ENCODE measurements at regions not wholly inside any gene's neighbourhood (a gene's known extent, or its start where the extent isn't known, plus 50 kb on each side); places are given as distances from the start of the nearest gene placed in this dataset.
"Not testable (repeated sequence)": the region's sequence is repeated elsewhere in the genome, so short reads cannot be mapped to it uniquely, and the experiment has no call there.

- DNase-seq = no peak
These were observed 94.5 kb upstream of the F13A1 start for GRCh38 chr6:6414931-6415330.

DNA sequence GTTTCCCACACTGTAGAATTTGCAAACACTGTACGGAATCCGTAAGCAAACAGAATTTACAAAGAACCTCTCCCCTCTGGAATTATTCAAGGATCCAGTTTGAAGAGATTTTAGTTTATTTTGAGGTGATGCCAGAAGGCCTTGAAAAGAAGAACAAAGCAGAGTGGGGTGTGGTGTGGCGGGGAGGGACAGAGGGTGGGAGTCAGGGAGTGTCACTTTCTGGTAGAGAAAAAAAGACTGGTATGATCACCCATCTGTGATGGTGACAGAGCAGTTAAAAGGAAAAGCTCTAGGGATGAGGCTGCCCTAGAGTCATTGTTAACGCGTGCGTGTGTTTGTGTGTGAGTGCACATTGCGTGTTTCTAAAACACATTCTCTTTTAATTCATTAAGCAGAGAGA lies 97.0 kb upstream of the F13A1 start:
- DNase-seq = no peak

- no peak for DNase-seq
These were observed 98.0 kb upstream of the F13A1 start for GRCh38 chr6:6418421-6418820.

- no peak for DNase-seq
These were observed 99.6 kb upstream of the F13A1 start for GRCh38 chr6:6420107-6420506.

DNA sequence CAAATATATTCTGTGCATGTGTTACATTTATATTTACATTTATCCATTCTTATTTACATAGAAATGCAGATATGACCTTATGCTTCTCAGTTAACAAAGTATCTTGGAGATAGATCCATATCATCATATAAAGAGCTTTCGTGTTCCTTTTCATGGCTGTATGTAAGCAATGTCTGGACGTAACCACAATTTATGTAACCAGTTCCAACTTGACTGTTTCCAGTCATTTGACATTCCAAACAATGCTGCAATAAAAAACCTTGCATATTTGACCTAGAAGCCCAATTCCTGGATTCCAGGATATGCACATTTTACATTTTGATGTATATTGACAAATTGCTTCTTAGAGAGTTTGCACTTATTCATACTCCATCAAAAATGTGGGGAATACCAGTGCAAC lies 113.7 kb upstream of the F13A1 start:
- no peak for DNase-seq

DNA sequence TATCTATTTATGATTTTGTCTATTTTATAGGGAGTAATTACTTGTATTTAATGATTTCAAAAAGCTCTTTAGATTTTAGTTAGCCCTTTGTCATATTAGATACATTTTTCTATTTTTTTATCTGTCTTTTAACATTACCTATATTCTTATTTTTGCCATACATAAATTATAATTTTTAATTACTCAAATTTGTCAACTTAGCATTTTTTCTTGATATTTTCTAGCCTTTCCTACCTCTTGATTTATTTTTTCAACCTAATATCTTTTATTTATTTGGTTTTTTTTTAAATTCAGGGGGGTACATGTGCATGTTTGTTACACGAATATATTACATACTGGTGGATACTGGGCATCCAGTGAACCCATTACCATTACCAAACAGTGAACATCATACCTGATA lies 114.3 kb upstream of the F13A1 start:
- DNase-seq = no peak

DNA sequence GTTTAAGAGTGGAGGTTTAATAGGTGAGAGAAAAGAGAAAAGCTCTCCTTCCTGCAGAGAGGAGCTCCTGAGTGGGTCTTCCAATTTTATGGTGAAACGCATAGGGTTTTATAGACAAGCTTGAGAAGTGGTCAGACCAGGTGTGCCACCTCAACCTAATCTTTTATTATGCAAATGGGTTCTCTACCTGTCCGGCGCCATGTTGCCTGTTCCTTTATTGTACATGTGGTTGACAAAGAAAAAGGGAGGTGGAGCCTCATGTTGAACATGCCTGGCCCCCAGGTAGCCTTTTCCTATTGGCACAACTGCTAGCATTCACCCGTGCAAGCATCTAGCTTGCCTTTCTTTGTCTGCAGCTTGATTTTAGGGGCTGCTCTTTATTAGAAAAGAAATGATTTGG lies 115.9 kb upstream of the F13A1 start:
- DNase-seq = no peak

DNA sequence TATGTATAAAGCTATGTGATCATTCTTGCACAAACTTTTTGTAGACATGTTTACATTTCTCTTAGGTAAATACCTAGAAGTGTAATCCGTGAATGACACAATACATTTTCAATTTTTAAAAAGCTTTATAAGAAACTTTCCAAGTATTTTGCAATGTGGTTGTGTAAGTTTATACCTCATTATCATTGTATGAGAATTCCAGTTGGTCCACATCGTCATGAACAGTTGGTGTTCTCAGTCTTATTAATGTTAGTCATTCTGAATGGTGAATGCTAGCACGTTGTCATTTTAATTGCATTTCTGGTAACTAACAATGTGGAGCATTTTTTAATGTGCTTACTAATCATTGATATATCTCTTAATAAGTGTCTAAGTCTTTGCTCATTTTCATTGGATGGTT lies 116.5 kb upstream of the F13A1 start:
- no peak for DNase-seq

DNA sequence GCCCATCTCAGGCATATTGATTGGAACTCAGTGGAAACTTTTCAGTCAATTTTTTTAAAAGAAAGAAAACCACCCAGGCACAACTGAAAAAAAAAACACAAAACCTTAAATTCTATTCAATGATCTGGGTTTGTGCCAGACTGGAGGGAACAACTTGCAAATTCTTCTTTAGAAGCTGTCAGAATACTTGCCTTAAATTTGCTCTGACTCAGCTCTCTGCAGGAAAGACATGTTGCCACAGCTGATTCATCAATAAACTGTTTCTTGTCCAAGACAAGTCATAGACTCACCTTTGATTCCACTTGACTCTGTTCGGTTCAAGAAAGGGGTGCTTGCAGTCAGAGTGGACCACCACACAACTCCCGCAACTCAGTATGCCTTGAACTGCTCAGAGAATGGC lies 117.8 kb upstream of the F13A1 start:
- DNase-seq = no peak

GRCh38 chr6:6439778-6440177 lies 119.3 kb upstream of the F13A1 start:
- DNase-seq = no peak

DNA sequence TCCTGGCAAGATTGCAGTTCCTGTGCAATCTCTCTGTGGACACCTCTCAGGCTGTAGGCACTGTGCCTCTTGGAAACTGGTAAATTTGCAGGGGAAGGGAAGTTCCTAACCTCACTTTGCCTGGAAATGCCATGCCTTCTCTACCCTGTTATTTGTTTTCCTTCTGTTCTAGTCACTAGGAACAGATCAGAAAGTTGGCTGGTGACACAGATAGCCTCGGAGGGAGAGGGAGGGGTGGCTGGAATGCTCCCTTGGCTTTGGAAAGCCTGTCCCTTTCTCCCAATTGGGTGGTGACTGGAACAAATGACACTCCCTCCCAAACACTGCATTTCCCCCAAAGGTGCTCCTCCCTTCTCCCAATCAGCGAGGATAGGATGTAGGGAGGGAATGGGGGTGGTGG lies 131.5 kb upstream of the F13A1 start:
- DNase-seq = no peak

- no peak for DNase-seq
These were observed 132.7 kb upstream of the F13A1 start for GRCh38 chr6:6453186-6453585.

- DNase-seq = no peak
These were observed 133.2 kb upstream of the LY86 start for GRCh38 chr6:6455272-6455671.

GRCh38 chr6:6458172-6458571 lies 130.3 kb upstream of the LY86 start:
- DNase-seq = no peak

- DNase-seq = not testable (repeated sequence)
These were observed 128.6 kb upstream of the LY86 start for GRCh38 chr6:6459963-6460362.

DNA sequence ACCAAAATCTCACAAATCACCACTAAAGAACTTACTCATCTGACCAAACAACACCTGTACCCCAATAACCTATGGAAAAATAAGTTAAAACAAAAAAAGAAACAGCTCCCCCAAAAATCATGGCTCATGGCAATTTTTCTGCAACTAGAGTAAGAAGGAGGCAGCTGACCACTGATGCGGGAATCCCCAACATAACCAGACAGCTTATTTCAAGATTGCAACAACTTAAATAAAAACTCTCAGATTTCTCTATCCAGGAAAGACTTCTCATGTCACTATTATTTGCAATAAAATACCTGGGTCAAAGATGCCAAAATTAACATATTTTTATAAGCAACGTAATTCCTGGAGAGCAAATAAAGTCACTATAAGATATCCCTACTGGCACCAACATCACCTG lies 128.1 kb upstream of the LY86 start:
- DNase-seq = no peak

DNA sequence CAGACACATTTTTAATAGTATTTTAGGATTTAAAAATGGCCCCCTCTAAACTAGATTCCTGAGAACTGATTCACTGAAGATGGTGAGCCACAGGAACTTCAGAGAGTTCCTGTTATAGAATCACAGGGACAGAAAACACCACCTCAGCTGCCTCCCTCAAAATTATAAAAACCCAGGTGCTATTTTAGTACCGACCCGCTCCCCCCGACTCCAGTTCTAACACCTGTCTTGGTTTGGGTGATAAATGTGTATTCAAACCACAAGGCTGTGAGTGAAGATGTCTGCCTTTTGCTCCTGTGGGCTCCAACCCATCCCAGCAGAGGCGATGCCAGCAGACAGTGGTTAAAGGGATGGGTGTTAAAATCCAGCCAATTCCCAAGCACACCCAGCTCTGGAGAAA lies 127.4 kb upstream of the LY86 start:
- no peak for DNase-seq

- no peak for DNase-seq
These were observed 121.4 kb upstream of the LY86 start for GRCh38 chr6:6466967-6467761.

GRCh38 chr6:6469074-6469473 lies 119.4 kb upstream of the LY86 start:
- DNase-seq = no peak

GRCh38 chr6:6470123-6470522 lies 118.4 kb upstream of the LY86 start:
- DNase-seq = no peak

GRCh38 chr6:6471276-6471675 lies 117.2 kb upstream of the LY86 start:
- DNase-seq = no peak

- DNase-seq = no peak
These were observed 114.2 kb upstream of the LY86 start for GRCh38 chr6:6474170-6474920.

DNA sequence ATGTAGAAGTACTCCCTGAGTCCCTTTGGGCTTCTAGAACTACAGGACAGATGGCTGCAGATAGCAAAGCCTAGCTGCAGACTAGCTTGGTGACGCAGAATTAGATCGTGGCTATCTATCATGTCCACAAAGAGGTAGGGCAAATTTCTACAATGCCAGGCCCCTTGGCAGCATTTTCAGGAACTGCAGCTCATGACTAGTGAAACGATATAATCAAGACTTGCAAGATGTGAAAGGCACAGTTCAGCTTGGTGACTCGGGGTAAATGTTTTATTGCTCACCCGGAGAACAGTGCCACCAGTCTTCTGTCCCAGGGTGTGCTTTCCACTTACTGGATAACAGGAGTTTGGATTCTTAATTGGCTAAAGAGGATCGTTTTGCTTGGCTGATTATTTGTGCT lies 108.7 kb upstream of the LY86 start:
- DNase-seq = no peak

DNA sequence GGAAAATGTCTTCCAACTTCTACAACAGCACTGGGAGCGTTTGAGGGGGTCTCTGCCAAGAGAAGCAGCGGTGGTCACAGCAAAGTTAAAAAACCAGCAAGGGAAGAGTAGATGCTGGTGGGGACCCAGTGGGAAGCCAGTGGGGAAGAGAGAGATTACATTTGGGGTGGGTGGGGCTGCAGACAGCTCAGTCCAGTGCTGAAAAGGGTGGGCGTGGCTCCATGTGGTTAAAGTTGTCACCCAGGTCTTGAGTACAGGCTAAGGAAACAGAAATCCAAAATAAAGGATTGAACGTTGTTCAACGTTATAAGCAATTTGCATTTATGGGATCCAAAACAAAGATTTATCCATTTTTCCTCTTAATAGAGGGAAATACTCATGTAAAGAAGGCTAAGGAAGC lies 106.3 kb upstream of the LY86 start:
- no peak for DNase-seq

- DNase-seq = no peak
These were observed 105.4 kb upstream of the LY86 start for GRCh38 chr6:6483168-6483567.
